ENCODE measurements at regions not wholly inside any gene's neighbourhood (a gene's known extent, or its start where the extent isn't known, plus 50 kb on each side); places are given as distances from the start of the nearest gene placed in this dataset.

- no peak for TF ChIP-seq ARNTL (CRISPR knock-in tag; IDR thresholded peaks at IDR 0.05; ENCODE audit: borderline replicate concordance, low read depth)
- TF ChIP-seq CREB5 (CRISPR knock-in tag; IDR thresholded peaks at IDR 0.05; ENCODE audit: low read depth), result no peak
- TF ChIP-seq CSDC2 (CRISPR knock-in tag; IDR thresholded peaks at IDR 0.05), result no peak
- no peak for TF ChIP-seq PATZ1 (CRISPR knock-in tag; IDR thresholded peaks at IDR 0.05; ENCODE audit: borderline replicate concordance)
- TF ChIP-seq ZFP30 (CRISPR knock-in tag; IDR thresholded peaks at IDR 0.05), result no peak
- no peak for TF ChIP-seq ZFP3 (CRISPR knock-in tag; IDR thresholded peaks at IDR 0.05)
- no peak for TF ChIP-seq TCF4 (CRISPR knock-in tag; IDR thresholded peaks at IDR 0.05; ENCODE audit: borderline replicate concordance)
- TF ChIP-seq ISL1 (CRISPR knock-in tag; IDR thresholded peaks at IDR 0.05), result no peak
- no peak for TF ChIP-seq ZNF8 (CRISPR knock-in tag; IDR thresholded peaks at IDR 0.05)
- TF ChIP-seq ESRRG (CRISPR knock-in tag; IDR thresholded peaks at IDR 0.05), result no peak
- no peak for TF ChIP-seq RARB (CRISPR knock-in tag; IDR thresholded peaks at IDR 0.05)
- TF ChIP-seq SNAI2 (CRISPR knock-in tag; IDR thresholded peaks at IDR 0.05), result no peak
- no peak for TF ChIP-seq POU6F1 (CRISPR knock-in tag; IDR thresholded peaks at IDR 0.05; ENCODE audit: borderline replicate concordance, low read depth)
Measured at GRCh38 chr13:73168226-73168952, 109.6 kb downstream of the KLF5 start.
